HG03064 (cell line): ENCODE measurements at regions not wholly inside any gene's neighbourhood (a gene's known extent, or its start where the extent isn't known, plus 50 kb on each side); places are given as distances from the start of the nearest gene placed in this dataset.

Experiments
- ATAC-seq: cut with Tn5 transposase; IDR thresholded peaks from one replicate; pipeline ENCODE4 v1.9.1; 2021; ENCODE audit warnings: low read depth; ENCODE audit not compliant: unreplicated experiment

GRCh38 chr2:9137379-9138150 lies 69.0 kb upstream of the ASAP2 start:
- ATAC-seq: no peak

GRCh38 chr2:9135822-9136558 lies 70.6 kb upstream of the ASAP2 start:
- no peak for ATAC-seq

DNA sequence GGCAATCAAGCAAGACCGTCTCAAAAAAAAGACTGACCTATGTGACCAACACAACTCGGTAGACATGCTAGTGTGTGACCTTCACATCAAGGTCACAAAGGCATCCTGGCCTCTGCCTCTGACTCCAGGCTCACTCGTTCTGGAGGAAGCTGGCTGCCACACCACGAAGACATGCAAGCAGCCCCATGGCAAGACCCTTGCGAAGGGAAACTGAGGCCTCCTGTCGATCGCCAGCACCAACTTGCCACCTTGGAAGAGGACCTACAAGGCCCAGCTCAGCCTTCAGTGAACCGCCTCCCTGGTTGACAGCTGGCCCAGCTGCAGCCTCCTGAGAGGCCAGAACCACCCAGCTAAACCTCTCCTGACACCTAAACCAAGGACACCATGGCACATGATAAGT lies 79.3 kb upstream of the ASAP2 start:
- ATAC-seq: no peak

DNA sequence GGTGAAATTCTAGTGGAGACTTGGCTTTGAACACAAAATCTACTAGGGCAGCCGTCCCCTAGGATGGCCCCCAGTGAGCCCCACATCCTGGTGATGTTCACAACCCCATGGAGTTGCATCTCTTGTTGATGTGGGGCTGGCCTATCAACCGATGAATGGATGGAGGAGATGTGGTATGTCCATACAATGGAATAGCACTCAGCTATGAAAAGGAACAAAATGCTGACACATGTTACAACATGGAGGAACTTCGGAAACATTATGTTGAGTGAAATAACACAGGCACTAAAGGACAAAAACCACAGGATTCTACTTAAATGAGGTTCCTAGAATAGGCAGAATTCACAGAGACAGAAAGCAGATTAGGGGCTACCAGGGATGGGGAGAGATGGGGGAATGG lies 80.1 kb upstream of the ASAP2 start:
- no peak for ATAC-seq

DNA sequence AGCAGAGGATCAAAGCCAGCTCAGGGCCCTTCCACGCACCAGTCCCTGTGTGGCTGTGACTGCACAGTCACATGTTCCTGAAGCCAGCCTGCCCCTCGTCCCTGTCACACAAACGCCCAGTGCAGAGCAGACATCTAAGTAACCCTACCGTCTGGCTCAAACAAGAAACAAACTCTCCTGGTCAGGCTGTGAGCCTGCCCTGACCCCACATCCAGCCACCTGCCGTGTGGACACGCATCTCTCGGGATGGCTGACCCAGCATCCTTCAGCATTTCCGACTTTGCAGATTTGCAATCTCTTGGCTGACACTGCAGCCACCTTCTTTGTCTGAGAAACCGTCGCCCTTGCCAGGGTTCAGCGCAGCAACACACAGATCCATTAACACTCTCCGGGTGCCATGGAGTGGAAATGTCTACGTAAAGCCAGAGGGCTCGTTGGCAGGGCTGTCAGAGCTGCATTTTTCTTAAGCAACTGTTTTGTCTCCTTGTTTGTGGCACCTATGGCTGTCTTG lies 82.3 kb upstream of the ASAP2 start:
- no peak for ATAC-seq

- ATAC-seq: no peak
Measured at GRCh38 chr2:9123069-9123468, 83.5 kb upstream of the ASAP2 start.

- no peak for ATAC-seq
Measured at GRCh38 chr2:9122367-9122766, 84.2 kb upstream of the ASAP2 start.

DNA sequence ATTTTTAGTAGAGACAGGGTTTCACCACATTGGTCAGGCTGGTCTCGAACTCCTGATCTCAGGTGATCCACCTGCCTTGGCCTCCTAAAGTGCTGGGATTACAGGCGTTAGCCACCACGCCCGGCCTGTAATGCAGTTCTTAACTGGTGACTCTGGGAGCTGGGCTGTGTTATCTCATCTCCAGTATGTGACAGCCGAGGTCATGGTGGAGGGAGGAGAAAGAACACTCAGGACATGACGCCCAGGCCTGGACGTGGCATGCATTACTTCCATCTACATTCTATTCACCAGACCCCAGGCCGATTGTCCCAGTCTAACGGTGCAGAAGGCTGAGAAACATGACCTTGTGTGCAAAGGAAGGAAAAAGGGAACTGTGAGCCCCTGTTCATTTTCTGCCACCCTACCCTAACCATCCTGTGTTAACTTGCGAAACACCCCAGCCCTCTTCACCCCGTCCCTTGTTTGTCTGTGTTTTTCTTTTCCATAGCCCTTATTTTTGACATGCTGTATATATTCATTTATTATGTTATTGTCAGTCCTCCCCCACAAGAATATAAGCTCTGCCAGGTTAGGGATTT lies 88.1 kb upstream of the ASAP2 start:
- no peak for ATAC-seq

DNA sequence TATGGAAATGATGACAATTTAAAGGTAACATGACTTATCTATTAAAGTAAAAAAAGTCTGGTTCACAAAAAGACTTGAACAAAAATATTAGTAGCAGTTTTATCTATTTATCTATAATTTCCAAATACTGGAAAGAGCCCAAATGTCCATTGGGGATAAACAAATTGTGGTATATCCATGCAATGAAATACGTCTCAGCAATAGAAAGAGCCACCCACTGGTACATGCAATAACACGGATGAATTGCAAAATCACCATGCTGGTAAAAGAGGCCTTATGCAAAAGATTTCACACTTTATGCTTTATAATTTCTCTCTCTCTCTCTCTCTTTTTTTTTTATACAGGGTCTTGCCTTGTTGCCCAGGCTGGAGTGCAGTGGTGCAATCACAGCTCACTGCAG lies 91.4 kb upstream of the ASAP2 start:
- no peak for ATAC-seq

GRCh38 chr2:9114458-9114857 lies 92.2 kb upstream of the ASAP2 start:
- ATAC-seq: no peak

- ATAC-seq: no peak
Measured at GRCh38 chr2:9113916-9114315, 92.7 kb upstream of the ASAP2 start.

GRCh38 chr2:9113262-9113661 lies 93.3 kb upstream of the ASAP2 start:
- ATAC-seq: no peak

DNA sequence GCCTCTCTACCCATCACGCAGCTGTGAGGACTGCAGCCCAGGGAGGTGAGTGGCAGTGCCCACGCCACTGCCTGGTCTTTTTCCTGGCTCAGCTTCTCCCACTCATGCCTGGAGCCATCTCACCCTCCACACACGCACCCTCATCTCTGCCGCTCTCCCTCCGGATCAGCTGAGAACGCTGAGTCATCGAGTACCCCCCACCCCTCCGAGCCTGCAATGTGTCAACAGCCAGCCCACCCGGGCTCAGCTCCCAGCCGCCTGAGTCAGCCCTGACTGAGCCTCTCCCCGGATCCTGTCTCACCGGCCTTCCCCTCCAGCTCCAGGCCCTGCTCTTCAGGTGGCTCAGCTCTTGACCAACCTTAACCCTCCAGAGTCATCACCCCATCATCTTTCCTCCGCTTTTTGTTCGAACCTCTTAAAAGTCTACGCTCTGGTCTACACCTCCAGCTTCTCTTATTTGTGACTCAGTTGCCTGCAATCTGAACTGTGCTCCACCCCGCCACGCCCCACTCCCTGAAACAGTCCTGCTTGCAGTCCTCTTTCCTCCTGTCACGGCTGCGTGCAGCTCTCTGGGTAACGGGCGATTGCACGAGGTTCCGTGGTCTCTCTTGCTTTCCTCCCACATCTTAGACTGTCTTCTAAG lies 94.4 kb upstream of the ASAP2 start:
- no peak for ATAC-seq

DNA sequence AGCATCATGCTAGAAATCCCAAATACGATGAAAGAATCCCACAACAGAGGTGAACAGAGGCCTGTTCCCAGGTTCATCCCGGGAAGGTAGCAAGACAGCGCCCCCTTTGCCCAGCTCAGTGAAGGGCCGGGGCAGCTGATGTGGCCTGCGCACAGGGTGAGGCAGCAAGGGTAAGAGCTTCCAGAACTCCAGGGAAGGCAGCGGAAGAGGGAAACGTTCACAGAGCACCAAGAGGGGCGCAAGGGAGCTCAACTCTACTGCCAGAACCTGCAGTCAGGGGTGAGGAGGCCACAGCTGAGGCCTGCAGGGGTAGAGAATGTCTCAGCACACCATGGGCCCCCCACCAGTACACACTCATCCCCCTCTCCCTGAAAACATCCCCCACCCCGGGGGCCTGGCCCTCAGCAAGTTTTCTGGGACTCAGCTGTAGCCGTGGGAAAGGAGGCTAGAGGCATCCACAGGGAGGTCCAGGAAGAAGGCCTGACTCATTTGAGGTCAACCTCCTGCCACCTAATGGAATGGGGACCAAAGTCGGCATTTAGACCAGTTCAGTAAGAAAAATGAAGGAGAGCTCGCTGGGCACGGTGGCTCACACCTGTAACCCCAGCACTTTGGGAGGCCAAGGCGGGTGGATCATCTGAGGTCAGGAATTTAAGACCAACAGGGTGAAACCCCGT lies 95.6 kb upstream of the ASAP2 start:
- ATAC-seq: no peak

DNA sequence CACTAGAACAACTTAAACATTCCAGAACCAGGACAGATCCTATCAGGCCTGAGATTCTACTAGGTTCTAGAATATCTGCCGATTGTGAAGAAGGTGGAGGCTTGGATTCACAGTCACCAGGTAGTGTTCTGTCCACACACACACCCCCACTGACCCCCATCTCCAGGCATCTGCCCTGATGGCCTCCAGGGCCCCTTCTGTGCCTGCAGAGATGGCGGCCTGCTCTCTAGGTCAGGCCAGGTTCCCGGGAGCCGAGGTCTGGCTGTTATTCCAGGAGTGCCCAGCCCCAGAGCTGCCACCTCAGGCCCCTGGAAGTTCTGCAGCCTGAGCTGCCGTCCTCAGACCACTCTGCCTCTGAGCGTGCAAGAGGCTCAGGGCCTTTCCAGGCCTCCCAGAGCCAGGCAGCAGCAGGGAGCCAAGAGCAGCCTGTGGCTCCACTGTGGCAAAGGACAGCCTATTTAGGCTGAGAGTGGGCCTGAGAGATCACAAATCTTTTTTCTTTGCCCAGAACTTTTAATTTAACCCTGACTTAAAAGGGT lies 96.2 kb upstream of the ASAP2 start:
- no peak for ATAC-seq

DNA sequence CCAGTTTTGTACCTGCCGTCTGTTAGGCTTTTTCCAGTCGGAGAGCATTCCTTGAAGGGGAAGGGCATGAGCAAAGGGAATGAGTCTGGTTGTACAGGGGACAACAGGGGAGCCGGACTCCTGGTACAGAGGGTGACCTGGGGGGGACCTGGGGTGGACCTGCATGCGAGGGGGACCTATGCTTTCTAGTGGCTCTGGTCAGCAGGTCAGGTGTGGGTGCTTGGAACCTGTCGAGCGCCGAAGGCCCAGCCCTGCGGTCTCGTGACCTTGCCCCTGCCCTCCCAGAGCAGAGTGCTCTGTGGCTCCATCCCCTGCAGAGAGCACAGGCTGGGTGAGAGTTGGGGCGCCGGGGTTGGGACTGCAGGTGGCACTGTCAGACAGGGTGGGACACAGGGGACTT lies 96.7 kb upstream of the ASAP2 start:
- no peak for ATAC-seq

DNA sequence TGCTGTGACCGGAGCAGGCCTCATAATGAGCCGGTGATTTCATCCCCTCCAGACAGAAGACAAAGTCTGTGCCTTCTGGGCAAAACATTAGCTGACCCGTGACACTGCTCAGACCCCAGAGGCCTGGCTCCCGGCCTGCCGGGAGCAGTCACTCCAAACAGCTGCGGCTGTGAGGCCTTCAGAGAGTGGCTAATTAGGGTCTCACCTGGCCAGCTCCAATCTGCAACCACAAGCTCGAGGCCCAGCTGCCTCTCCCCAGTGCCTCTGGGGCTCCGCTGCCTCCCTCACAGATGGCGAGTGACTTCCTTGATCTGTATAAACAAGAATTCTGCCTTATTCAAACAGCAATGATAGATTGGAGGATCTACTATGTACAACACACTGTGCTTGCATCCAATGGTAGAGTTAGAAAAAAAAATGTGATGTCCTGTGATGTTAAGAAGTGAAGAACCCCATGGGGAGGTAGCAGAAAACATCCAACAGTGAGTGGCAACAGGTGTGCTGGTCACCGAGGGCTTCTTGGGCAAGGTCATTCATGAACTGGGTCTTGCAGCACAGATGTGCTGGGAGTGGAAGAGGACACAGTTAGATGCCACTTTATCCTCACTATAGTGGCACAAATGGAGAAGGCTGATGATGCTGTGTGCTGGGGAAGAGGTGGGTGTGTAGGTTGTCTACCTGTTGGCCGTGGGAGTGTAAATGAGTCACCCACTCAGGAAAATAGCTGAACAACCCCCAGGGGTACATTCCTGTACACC lies 98.2 kb upstream of the ASAP2 start:
- no peak for ATAC-seq

- ATAC-seq: no peak
Measured at GRCh38 chr2:9107168-9108025, 99.2 kb upstream of the ASAP2 start.
